ENCODE measurements at regions not wholly inside any gene's neighbourhood (a gene's known extent, or its start where the extent isn't known, plus 50 kb on each side); places are given as distances from the start of the nearest gene placed in this dataset.

- no peak for DNase-seq (ENCODE audit: extremely low spot score)
- POLR2A ChIA-PET: no interaction called here
- no peak for TF ChIP-seq CTCF (IDR thresholded peaks at IDR 0.05; ENCODE audit: control extremely low read depth, extremely low read depth, low read depth, missing control alignments)
- CTCF ChIA-PET: no interaction called here
Observed at GRCh38 chr20:3339571-3339970, 67.9 kb downstream of the DNAAF9 start.

- POLR2A ChIA-PET: no interaction called here
- TF ChIP-seq CTCF (IDR thresholded peaks at IDR 0.05; ENCODE audit: control extremely low read depth, extremely low read depth, low read depth, missing control alignments): no peak
- CTCF ChIA-PET: interaction anchor here (1.0 kb wide), 1 partner anchor 13 kb away, joined by 3 read pairs; no protein-coding TSS in a partner anchor
- DNase-seq (ENCODE audit: extremely low spot score): no peak
Observed at GRCh38 chr20:3339076-3339475, 68.4 kb downstream of the DNAAF9 start.

DNA sequence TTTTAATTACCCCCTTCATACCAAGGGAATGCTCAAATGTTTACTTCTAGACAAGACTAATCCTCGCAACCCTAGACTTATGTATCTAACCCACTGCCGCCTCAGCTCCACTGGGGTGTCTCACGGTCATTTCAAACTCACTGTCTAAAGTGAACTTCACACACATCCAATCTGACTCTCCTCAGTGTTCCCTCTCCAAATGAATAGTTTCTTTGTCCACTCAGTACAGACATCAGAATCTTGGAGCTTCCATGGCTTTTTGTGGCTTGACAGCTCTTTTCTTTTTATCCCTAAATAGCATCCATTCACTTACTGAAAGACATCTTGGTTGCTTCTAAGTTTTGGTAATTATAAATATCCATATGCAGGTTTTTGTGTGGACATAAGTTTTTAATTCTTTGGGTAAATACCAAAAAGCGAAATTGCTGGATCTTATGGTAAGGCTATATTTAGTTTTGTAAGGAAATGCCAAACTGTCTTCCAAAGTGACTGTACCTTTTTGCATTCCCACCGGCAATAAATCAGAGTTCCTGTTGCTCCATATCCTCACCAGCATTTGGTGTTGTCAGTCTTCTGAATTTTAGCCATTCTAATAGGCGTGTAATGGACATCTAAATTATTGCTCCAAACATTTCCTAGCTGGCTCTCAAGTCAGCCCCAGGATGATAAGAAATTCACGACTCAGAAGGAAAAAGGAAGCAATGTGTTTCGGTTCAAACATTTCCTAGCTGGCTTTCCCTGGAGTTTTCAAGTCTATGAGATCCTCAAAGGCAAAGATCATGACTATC lies 73.1 kb downstream of the DNAAF9 start:
- CTCF ChIA-PET: no interaction called here
- POLR2A ChIA-PET: no interaction called here
- TF ChIP-seq CTCF (IDR thresholded peaks at IDR 0.05; ENCODE audit: control extremely low read depth, extremely low read depth, low read depth, missing control alignments): no peak
- DNase-seq (ENCODE audit: extremely low spot score): no peak

DNA sequence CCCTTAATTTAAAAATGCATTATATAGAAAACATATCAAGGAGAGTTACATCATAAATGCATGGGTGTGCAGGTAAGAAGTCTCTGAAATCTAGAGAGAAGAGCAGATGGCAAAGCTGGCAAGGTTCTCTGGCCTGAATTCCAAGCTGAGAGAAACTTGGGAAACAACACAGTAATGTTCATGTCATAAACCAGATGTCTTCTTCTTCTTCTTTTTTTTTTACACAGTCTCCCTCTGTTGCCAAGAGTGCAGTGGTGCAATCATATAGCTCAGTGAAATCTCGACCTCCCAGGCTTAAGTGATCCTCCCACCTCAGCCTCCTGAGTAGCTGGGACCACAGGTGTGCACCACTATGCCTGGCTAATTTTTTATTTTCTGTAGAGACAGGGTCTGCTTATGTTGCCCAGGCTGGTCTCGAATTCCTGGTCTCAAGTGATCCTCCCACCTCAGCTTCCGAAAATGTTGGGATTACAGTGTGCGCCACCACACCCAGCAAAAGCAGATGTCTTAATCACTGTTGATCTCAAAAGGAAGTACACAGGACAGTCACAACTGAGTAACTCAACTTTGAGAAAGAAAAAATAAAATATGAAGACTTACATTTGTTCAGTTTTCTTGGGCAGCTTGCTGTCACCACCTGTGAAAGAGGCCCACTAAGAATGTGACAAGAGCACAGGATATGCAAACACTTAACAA lies 77.3 kb downstream of the DNAAF9 start:
- ChIA-PET CTCF (interaction anchor here (1.9 kb wide), 1 partner anchor 14 kb away, joined by 6 read pairs; no protein-coding TSS in a partner anchor), POLR2A (no interaction called here)
- TF ChIP-seq CTCF (IDR thresholded peaks at IDR 0.05; ENCODE audit: control extremely low read depth, extremely low read depth, low read depth, missing control alignments): no peak
- DNase-seq (ENCODE audit: extremely low spot score): no peak

GRCh38 chr20:3328501-3328900 lies 79.0 kb downstream of the DNAAF9 start:
- no peak for TF ChIP-seq CTCF (IDR thresholded peaks at IDR 0.05; ENCODE audit: control extremely low read depth, extremely low read depth, low read depth, missing control alignments)
- ChIA-PET CTCF (interaction anchor here (0.9 to 1.0 kb wide), 2 partner anchors 14 to 38 kb away, joined by 3 read pairs; no protein-coding TSS in a partner anchor), POLR2A (no interaction called here)
- no peak for DNase-seq (ENCODE audit: extremely low spot score)

- no peak for DNase-seq (ENCODE audit: extremely low spot score)
- ChIA-PET CTCF (no interaction called here), POLR2A (no interaction called here)
- no peak for TF ChIP-seq CTCF (IDR thresholded peaks at IDR 0.05; ENCODE audit: control extremely low read depth, extremely low read depth, low read depth, missing control alignments)
Observed at GRCh38 chr20:3326779-3327521, 80.5 kb downstream of the DNAAF9 start.

All from GM10248 (cell line).